BLaER1 (cell line): ENCODE measurements at regions not wholly inside any gene's neighbourhood (a gene's known extent, or its start where the extent isn't known, plus 50 kb on each side); places are given as distances from the start of the nearest gene placed in this dataset.

ENCODE experiments used
- H3K27ac ChIP-seq: shearing (Covaris generic); formaldehyde crosslinking; 2 replicates; pipeline ENCODE4 v1.8.1; 2022
- H3K27me3 ChIP-seq: shearing (Covaris generic); formaldehyde crosslinking; 2 replicates; pipeline ENCODE4 v1.8.1; 2022
- H3K36me3 ChIP-seq: shearing (Covaris generic); formaldehyde crosslinking; 2 replicates; pipeline ENCODE4 v1.8.1; 2022
- H3K4me1 ChIP-seq: shearing (Covaris generic); formaldehyde crosslinking; 2 replicates; pipeline ENCODE4 v1.8.1; 2022
- H3K4me2 ChIP-seq: shearing (Covaris generic); formaldehyde crosslinking; 2 replicates; pipeline ENCODE4 v1.8.1; 2022
- H3K4me3 ChIP-seq: shearing (Covaris generic); formaldehyde crosslinking; 2 replicates; pipeline ENCODE4 v1.8.1; 2022
- H3K9ac ChIP-seq: shearing (Covaris generic); formaldehyde crosslinking; 2 replicates; pipeline ENCODE4 v1.8.1; 2022
- H3K9me3 ChIP-seq: shearing (Covaris generic); formaldehyde crosslinking; 2 replicates; pipeline ENCODE4 v1.8.1; 2022
- H4K20me1 ChIP-seq: shearing (Covaris generic); formaldehyde crosslinking; 2 replicates; pipeline ENCODE4 v1.8.1; 2022
- Cebpa-rat ChIP-seq: shearing (Covaris generic); IDR thresholded peaks from 2 replicates; pipeline ENCODE4 v1.8.1; 2022

DNA sequence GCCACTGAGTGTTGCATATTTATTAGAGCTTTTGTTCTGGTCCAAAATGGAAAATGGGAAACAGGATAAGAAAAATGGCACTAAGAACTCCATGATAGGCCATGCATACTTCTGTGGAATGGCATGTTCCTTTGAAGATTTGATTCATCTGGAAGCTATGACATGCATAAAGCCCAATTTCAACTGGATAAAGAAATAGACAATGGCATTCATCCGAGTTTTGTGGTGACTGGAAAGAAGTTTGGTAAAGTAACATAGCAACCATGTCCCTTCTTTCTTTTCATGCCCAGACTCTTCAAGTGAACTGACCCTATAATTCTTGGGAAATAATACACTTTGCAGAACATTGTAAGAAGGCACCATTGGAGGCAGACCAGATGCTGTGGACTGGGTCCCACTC lies 368.4 kb upstream of the IL12A start:
- no peaks in the 10 kb centered on the region for H3K36me3 ChIP-seq
- H3K4me2 ChIP-seq = no peak overlapping the region
- TF ChIP-seq Cebpa-rat = no peak
- H3K9ac ChIP-seq = no peak overlapping the region
- no peak overlapping the region for H3K27ac ChIP-seq
- H3K4me1 ChIP-seq = no peaks in the 10 kb centered on the region
- H3K9me3 ChIP-seq = no peaks in the 10 kb centered on the region
- H3K4me3 ChIP-seq = no peak overlapping the region
- no peaks in the 10 kb centered on the region for H3K27me3 ChIP-seq
- no peaks in the 10 kb centered on the region for H4K20me1 ChIP-seq

DNA sequence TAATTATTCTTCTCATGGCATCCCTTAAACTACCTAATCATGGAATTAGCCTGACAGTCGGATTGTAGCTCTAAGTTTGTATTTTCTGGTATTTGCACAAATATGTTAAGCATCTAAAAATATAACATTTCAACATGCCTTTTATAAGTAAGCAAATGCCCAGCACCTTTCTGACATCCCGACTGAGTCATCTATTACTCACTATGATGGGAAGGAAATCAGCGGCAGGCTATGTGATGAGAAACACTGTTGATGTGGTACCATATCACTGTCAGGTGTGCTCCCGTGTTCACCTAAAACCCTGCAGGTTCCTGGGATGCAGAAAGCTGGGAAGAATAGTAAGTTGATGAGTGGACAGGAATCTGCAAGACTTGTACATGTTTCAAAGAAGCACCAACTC lies 367.8 kb upstream of the IL12A start:
- H3K9me3 ChIP-seq = no peaks in the 10 kb centered on the region
- H3K4me1 ChIP-seq = no peaks in the 10 kb centered on the region
- H3K27ac ChIP-seq = no peak overlapping the region
- H4K20me1 ChIP-seq = no peaks in the 10 kb centered on the region
- no peak overlapping the region for H3K4me2 ChIP-seq
- H3K36me3 ChIP-seq = no peaks in the 10 kb centered on the region
- no peaks in the 10 kb centered on the region for H3K27me3 ChIP-seq
- no peak for TF ChIP-seq Cebpa-rat
- H3K9ac ChIP-seq = no peak overlapping the region
- no peak overlapping the region for H3K4me3 ChIP-seq

DNA sequence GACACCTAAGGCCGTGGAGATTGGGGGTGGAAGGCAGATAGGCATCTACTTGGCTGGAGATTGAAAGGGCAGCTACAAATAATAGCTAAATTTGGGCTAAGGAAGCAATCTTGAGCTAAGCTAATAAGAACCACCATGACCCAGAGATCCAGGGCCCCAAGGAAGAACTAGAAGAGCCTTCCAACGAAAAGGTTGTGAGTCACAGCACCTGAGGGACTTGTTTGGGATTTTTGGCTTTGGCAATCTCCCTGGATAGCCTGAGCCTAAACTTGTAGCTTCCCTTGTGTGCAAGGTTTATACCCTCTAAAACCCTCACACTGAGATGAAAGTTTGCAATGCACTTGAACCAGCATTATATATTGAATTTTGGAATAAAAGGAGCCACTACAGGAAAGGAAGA lies 364.0 kb upstream of the IL12A start:
- H3K27me3 ChIP-seq = no peaks in the 10 kb centered on the region
- no peak overlapping the region for H3K27ac ChIP-seq
- H3K4me3 ChIP-seq = no peak overlapping the region
- H3K4me2 ChIP-seq = no peak overlapping the region
- H4K20me1 ChIP-seq = no peaks in the 10 kb centered on the region
- no peaks in the 10 kb centered on the region for H3K9me3 ChIP-seq
- no peaks in the 10 kb centered on the region for H3K36me3 ChIP-seq
- TF ChIP-seq Cebpa-rat = no peak
- H3K9ac ChIP-seq = no peak overlapping the region
- H3K4me1 ChIP-seq = no peaks in the 10 kb centered on the region

DNA sequence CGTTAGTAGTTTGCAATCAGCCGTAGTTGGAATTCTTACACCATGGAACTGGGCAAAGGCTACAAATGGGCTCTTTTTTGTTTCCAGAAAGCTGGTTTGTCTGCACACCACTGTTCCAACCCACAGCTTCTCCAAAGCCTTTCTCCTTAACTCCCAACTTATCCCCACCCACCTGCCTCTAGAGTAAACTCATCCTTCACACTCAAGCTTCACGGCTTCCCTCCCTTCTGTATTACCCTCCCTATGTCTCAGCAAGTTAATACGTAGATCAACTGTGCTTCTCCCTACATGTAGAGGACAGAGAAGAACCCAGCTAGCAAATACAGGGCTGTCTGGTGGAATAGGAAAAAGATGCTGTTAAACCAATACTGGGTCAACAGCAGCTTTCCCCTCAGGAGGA lies 363.0 kb upstream of the IL12A start:
- Histone ChIP-seq H3K9me3 (no peaks in the 10 kb centered on the region), H3K9ac (no peak overlapping the region), H3K27me3 (no peaks in the 10 kb centered on the region), H3K36me3 (no peaks in the 10 kb centered on the region), H3K4me2 (no peak overlapping the region), H3K27ac (no peak overlapping the region), H3K4me3 (no peak overlapping the region), H4K20me1 (no peaks in the 10 kb centered on the region), H3K4me1 (no peaks in the 10 kb centered on the region)
- no peak for TF ChIP-seq Cebpa-rat

DNA sequence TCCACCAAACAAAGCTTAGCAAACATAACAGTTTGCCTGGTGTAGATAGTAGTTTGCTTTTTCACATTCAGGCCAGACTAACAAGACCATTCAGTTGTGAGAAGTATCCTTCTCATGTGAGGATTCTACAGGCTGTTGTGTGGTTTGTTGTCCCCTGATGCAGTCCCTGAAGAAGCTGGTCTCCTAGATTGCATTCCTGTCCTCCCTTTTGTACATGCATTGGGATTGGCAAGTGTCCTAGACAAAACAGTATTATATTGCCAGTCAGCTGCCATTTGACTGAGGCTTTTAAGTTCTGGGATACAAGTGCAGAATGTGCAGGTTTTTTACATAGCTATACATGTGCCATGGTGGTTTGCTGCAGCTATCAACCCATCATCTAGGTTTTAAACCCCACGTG lies 362.0 kb upstream of the IL12A start:
- Histone ChIP-seq H3K9me3 (no peaks in the 10 kb centered on the region), H3K27ac (no peak overlapping the region), H3K4me1 (no peaks in the 10 kb centered on the region), H3K9ac (no peak overlapping the region), H3K4me3 (no peak overlapping the region), H4K20me1 (no peaks in the 10 kb centered on the region), H3K27me3 (no peaks in the 10 kb centered on the region), H3K36me3 (no peaks in the 10 kb centered on the region), H3K4me2 (no peak overlapping the region)
- no peak for TF ChIP-seq Cebpa-rat

DNA sequence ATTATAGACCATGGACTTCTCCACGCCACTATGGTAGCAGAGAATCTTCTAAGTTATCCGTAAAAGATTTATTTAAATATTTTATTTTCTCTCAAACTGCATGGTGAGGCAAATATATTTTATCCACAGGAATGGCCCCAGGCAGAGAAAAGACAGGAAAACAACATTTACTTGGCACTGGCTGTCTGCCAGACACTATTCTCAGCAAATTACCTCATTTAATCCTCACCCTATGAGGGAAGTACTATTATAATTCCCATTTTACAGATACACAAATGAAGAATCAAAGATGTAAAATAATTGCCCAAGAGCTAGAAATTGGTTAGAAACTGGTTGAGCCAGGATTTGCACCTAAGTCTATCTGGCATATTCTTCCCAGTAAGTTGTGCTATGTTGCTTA lies 361.4 kb upstream of the IL12A start:
- TF ChIP-seq Cebpa-rat = no peak
- H3K9ac ChIP-seq = no peak overlapping the region
- H3K27ac ChIP-seq = no peak overlapping the region
- no peaks in the 10 kb centered on the region for H3K9me3 ChIP-seq
- no peak overlapping the region for H3K4me3 ChIP-seq
- H3K27me3 ChIP-seq = no peaks in the 10 kb centered on the region
- no peak overlapping the region for H3K4me2 ChIP-seq
- H4K20me1 ChIP-seq = no peaks in the 10 kb centered on the region
- no peaks in the 10 kb centered on the region for H3K4me1 ChIP-seq
- no peaks in the 10 kb centered on the region for H3K36me3 ChIP-seq

DNA sequence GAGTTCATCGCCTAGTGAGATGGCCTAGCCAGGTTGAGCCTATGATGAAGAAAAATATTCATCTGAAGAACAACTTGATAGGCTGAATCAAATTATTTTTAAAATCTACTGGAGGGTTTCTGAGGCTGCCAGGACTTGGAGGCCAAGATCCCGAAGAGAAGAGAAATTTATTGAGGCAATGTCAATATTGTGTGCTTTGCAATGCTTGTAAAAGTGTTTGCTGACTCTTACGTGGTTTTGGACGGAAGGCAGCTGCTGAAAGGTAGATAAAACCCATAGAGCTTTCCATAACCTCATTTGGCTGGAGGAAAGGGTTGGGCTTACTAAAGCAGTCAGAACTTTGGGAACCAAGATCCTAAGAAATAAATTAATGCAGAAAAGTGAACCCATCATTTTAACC lies 361.0 kb upstream of the IL12A start:
- Histone ChIP-seq H3K36me3 (no peaks in the 10 kb centered on the region), H3K4me1 (no peaks in the 10 kb centered on the region), H3K27me3 (no peaks in the 10 kb centered on the region), H3K9ac (no peak overlapping the region), H3K4me3 (no peak overlapping the region), H3K9me3 (no peaks in the 10 kb centered on the region), H3K4me2 (no peak overlapping the region), H4K20me1 (no peaks in the 10 kb centered on the region), H3K27ac (no peak overlapping the region)
- no peak for TF ChIP-seq Cebpa-rat

DNA sequence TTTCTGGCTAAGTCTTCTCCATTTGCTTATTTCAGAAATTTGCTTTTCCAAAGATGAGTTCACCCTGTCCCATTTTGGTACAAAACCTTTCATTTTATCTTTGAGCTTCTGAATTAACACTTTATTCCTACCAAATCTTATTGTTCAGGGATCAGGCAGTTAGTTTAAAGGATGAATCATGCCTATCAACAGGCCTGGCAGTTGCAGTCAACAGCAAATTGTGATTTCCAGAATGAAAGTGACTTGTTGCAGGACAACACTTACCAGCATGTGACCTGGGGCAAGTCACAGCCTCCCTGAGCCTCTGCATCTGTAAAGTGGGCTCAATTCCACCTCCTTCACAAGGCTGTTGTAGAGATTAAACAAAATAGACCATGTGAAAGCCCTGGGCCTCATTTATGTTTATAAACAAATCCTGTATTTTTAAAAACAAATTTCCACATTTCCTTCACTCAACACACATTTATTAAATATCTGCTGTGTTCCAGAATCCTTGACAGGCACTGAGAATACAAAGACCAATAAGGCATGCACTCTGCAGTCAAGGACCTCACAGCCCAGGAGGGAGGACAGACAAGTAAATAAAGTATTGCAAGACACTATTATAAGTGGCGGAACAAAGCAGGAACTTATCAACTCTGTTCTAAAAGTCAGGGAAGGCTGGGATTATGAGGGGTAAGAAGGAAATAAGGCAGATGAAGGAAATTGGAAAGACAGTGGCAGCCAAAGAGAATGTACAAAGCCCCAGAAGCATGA lies 359.1 kb upstream of the IL12A start:
- H3K27me3 ChIP-seq = no peaks in the 10 kb centered on the region
- no peak for TF ChIP-seq Cebpa-rat
- H3K27ac ChIP-seq = no peak overlapping the region
- no peak overlapping the region for H3K4me2 ChIP-seq
- no peak overlapping the region for H3K9ac ChIP-seq
- H3K36me3 ChIP-seq = no peaks in the 10 kb centered on the region
- no peaks in the 10 kb centered on the region for H3K4me1 ChIP-seq
- no peak overlapping the region for H3K4me3 ChIP-seq
- H3K9me3 ChIP-seq = no peaks in the 10 kb centered on the region
- H4K20me1 ChIP-seq = no peaks in the 10 kb centered on the region

DNA sequence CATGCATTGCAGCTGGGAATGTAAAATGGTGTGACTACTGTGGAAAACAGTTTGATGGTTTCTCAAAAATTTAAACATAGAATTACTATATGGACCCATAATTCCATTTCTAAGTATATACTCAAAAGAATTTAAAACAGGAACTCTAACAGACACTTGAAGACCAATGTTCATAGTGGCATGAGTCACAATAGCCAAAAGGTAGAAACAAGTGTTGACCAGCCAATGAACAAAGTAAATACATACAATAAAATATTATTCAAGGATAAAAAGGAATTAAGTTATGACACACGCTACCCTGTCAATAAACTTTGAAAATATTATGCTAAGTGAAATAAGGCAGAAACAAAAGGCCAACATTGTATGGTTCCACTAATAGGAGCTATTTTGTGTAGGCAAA lies 357.4 kb upstream of the IL12A start:
- Histone ChIP-seq H3K27me3 (no peaks in the 10 kb centered on the region), H3K27ac (no peak overlapping the region), H3K4me3 (no peak overlapping the region), H3K4me1 (no peaks in the 10 kb centered on the region), H3K9ac (no peak overlapping the region), H3K4me2 (no peak overlapping the region), H3K9me3 (no peaks in the 10 kb centered on the region), H3K36me3 (no peaks in the 10 kb centered on the region), H4K20me1 (no peaks in the 10 kb centered on the region)
- TF ChIP-seq Cebpa-rat = no peak

DNA sequence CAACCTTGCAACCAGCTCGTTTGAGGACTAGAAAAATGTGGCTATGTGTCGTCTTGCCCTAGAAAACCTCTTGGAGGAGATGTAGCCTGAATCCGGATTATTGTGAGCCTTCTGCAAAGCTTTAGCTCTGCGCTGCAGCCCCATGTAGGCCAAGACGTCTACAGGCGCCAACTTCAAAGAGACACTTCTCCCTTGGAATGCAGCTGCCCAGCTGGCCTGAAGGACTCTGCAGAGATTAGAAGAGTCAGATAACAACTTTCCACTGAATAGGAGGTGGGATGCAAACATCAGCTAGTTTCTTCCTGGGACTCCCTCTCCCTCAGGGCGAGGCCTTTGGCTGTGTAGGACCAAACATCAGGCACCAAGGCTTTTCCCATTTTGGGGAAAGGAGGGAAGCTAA lies 356.5 kb upstream of the IL12A start:
- H3K9ac ChIP-seq = no peak overlapping the region
- no peaks in the 10 kb centered on the region for H3K27me3 ChIP-seq
- no peaks in the 10 kb centered on the region for H3K4me1 ChIP-seq
- H3K4me3 ChIP-seq = no peak overlapping the region
- H3K36me3 ChIP-seq = no peaks in the 10 kb centered on the region
- no peak for TF ChIP-seq Cebpa-rat
- no peaks in the 10 kb centered on the region for H4K20me1 ChIP-seq
- H3K9me3 ChIP-seq = no peaks in the 10 kb centered on the region
- H3K4me2 ChIP-seq = no peak overlapping the region
- no peak overlapping the region for H3K27ac ChIP-seq

DNA sequence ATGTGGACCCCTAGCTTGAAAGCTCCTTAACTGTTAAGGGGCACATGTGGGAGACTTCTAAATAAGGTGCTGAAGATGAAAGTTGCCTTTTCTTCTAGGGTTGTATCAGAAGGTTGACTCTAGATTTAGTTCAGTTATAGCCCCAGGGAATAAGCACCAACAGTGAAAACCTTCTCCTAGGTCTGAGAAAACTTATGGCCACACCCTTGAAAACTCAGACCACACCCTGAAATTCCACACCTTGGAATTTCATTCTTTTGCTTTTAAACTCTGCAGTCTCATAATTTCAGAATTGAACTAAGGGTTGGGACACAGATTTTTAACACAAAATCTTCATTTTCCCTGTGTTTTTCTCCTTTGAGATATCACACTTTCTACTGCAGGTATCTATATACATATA lies 355.8 kb upstream of the IL12A start:
- no peak overlapping the region for H3K4me3 ChIP-seq
- H3K4me1 ChIP-seq = no peaks in the 10 kb centered on the region
- no peak overlapping the region for H3K9ac ChIP-seq
- no peak overlapping the region for H3K27ac ChIP-seq
- H3K36me3 ChIP-seq = no peaks in the 10 kb centered on the region
- no peaks in the 10 kb centered on the region for H3K27me3 ChIP-seq
- no peaks in the 10 kb centered on the region for H4K20me1 ChIP-seq
- H3K4me2 ChIP-seq = no peak overlapping the region
- TF ChIP-seq Cebpa-rat = no peak
- H3K9me3 ChIP-seq = no peaks in the 10 kb centered on the region
